ENCODE measurements at regions not wholly inside any gene's neighbourhood (a gene's known extent, or its start where the extent isn't known, plus 50 kb on each side); places are given as distances from the start of the nearest gene placed in this dataset.

- WGBS, result 84% methylated on average over 1 of the region's 1 CpG
Measured at GRCh38 chr1:60376196-60376595, 302.6 kb upstream of the C1orf87 start.

GRCh38 chr1:60374537-60374936 is 301.0 kb upstream of the C1orf87 start:
- Histone ChIP-seq H3K9ac (ENCODE audit: low read depth in 1 of 2, low read length in 2 of 2) (no peak overlapping the region), H3K4me3 (ENCODE audit: low read depth in 1 of 3, low read length in 3 of 3) (no peak overlapping the region), H3K36me3 (ENCODE audit: control insufficient read depth in 4 of 4, insufficient read depth in 3 of 4, low read depth in 1 of 4, low read length in 3 of 4) (no peaks in the 10 kb centered on the region), H3K27ac (ENCODE audit: low read depth in 1 of 2, low read length in 2 of 2) (no peak overlapping the region), H3K4me1 (ENCODE audit: control insufficient read depth in 4 of 4, insufficient read depth in 4 of 4, low read length in 3 of 4) (no peaks in the 10 kb centered on the region), H3K27me3 (ENCODE audit: control insufficient read depth in 4 of 4, insufficient read depth in 4 of 4, low read length in 3 of 4) (peaks cover 0 to 3% (median 0%) of the 10 kb centered on the region in 4 donors), H3K9me3 (ENCODE audit: control insufficient read depth in 4 of 4, low read length in 3 of 4) (peaks cover 0 to 2% (median 0%) of the 10 kb centered on the region in 4 donors)
- 28% methylated on average over 1 of the region's 1 CpG for WGBS
- TF ChIP-seq EGR1 (IDR thresholded peaks at IDR 0.05; ENCODE audit: low read depth in 2 of 2), result no peak
- no peak for TF ChIP-seq FOXA2 (IDR thresholded peaks at IDR 0.05)
- TF ChIP-seq HNF4A (conservative IDR thresholded peaks at IDR 0.05), result no peak
- no peak for TF ChIP-seq RXRA (IDR thresholded peaks at IDR 0.05)
- no peak for DNase-seq (ENCODE audit: low spot score)

More at GRCh38 chr1:60376196-60376595, 302.6 kb upstream of the C1orf87 start:
- Histone ChIP-seq H3K27me3 (ENCODE audit: control insufficient read depth in 4 of 4, insufficient read depth in 4 of 4, low read length in 3 of 4) (peaks cover 0 to 3% (median 0%) of the 10 kb centered on the region in 4 donors), H3K36me3 (ENCODE audit: control insufficient read depth in 4 of 4, insufficient read depth in 3 of 4, low read depth in 1 of 4, low read length in 3 of 4) (no peaks in the 10 kb centered on the region), H3K27ac (ENCODE audit: low read depth in 1 of 2, low read length in 2 of 2) (no peak overlapping the region), H3K4me1 (ENCODE audit: control insufficient read depth in 4 of 4, insufficient read depth in 4 of 4, low read length in 3 of 4) (no peaks in the 10 kb centered on the region), H3K9me3 (ENCODE audit: control insufficient read depth in 4 of 4, low read length in 3 of 4) (peaks cover 0 to 2% (median 0%) of the 10 kb centered on the region in 4 donors), H3K4me3 (ENCODE audit: low read depth in 1 of 3, low read length in 3 of 3) (no peak overlapping the region), H3K9ac (ENCODE audit: low read depth in 1 of 2, low read length in 2 of 2) (no peak overlapping the region)
- DNase-seq (ENCODE audit: low spot score), result no peak
- TF ChIP-seq NR2F2 (IDR thresholded peaks at IDR 0.05) (no peak), HNF4A (conservative IDR thresholded peaks at IDR 0.05) (no peak), GABPA (IDR thresholded peaks at IDR 0.05 in 1 of 2, conservative IDR thresholded peaks at IDR 0.05 in 1 of 2) (no peak), FOXA1 (IDR thresholded peaks at IDR 0.05) (no peak)
- TF ChIP-seq, protein P1, sequence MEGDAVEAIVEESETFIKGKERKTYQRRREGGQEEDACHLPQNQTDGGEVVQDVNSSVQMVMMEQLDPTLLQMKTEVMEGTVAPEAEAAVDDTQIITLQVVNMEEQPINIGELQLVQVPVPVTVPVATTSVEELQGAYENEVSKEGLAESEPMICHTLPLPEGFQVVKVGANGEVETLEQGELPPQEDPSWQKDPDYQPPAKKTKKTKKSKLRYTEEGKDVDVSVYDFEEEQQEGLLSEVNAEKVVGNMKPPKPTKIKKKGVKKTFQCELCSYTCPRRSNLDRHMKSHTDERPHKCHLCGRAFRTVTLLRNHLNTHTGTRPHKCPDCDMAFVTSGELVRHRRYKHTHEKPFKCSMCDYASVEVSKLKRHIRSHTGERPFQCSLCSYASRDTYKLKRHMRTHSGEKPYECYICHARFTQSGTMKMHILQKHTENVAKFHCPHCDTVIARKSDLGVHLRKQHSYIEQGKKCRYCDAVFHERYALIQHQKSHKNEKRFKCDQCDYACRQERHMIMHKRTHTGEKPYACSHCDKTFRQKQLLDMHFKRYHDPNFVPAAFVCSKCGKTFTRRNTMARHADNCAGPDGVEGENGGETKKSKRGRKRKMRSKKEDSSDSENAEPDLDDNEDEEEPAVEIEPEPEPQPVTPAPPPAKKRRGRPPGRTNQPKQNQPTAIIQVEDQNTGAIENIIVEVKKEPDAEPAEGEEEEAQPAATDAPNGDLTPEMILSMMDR (IDR thresholded peaks at IDR 0.05; ENCODE audit: low read depth, low read length, missing input control), result no peak

GRCh38 chr1:60367532-60367931 is 294.0 kb upstream of the C1orf87 start:
- DNase-seq (ENCODE audit: low spot score), result no peak
- Histone ChIP-seq H3K27me3 (ENCODE audit: control insufficient read depth in 4 of 4, insufficient read depth in 4 of 4, low read length in 3 of 4) (peaks cover 0 to 5% (median 0%) of the 10 kb centered on the region in 4 donors), H3K4me1 (ENCODE audit: control insufficient read depth in 4 of 4, insufficient read depth in 4 of 4, low read length in 3 of 4) (no peaks in the 10 kb centered on the region), H3K4me3 (ENCODE audit: low read depth in 1 of 3, low read length in 3 of 3) (no peak overlapping the region), H3K36me3 (ENCODE audit: control insufficient read depth in 4 of 4, insufficient read depth in 3 of 4, low read depth in 1 of 4, low read length in 3 of 4) (no peaks in the 10 kb centered on the region), H3K9ac (ENCODE audit: low read depth in 1 of 2, low read length in 2 of 2) (no peak overlapping the region), H3K27ac (ENCODE audit: low read depth in 1 of 2, low read length in 2 of 2) (no peak overlapping the region), H3K9me3 (ENCODE audit: control insufficient read depth in 4 of 4, low read length in 3 of 4) (no peaks in the 10 kb centered on the region)
- WGBS, result 53% methylated on average over 7 of the region's 7 CpGs
- TF ChIP-seq RXRA (IDR thresholded peaks at IDR 0.05) (no peak), YY1 (IDR thresholded peaks at IDR 0.05) (no peak), GABPA (IDR thresholded peaks at IDR 0.05 in 1 of 2, conservative IDR thresholded peaks at IDR 0.05 in 1 of 2) (no peak), ATF3 (IDR thresholded peaks at IDR 0.05) (no peak), FOXA2 (IDR thresholded peaks at IDR 0.05) (no peak), ZBTB33 (IDR thresholded peaks at IDR 0.05) (no peak), SP1 (IDR thresholded peaks at IDR 0.05) (no peak)
